SU-DHL-6 (cell line): ENCODE measurements at regions not wholly inside any gene's neighbourhood (a gene's known extent, or its start where the extent isn't known, plus 50 kb on each side); places are given as distances from the start of the nearest gene placed in this dataset.

ENCODE experiments used
- H2AFZ ChIP-seq: fragments of 200-600 bp; sonication (generic); 2 replicates; pipeline ENCODE4 v1.6.1; 2014; ENCODE audit warnings: low read depth, mild to moderate bottlenecking, moderate library complexity, mixed read lengths, antibody characterized with exemption, low read length; ENCODE audit not compliant: severe bottlenecking
- H3F3A ChIP-seq: fragments of 200-600 bp; shearing (Covaris generic); 2 replicates; pipeline ENCODE4 v1.6.0; 2016; ENCODE audit warnings: antibody characterized with exemption, mild to moderate bottlenecking; ENCODE audit not compliant: insufficient read depth
- H3K27ac ChIP-seq: fragments of 200-600 bp; sonication (generic); 2 replicates; pipeline ENCODE4 v1.5.1; 2016; ENCODE audit warnings: low read depth, mild to moderate bottlenecking, low read length, moderate library complexity, mixed read lengths
- H3K27me3 ChIP-seq: fragments of 200-600 bp; sonication (generic), shearing (Covaris generic); 2 replicates; pipeline ENCODE4 v1.6.0; 2014; ENCODE audit warnings: mild to moderate bottlenecking, low read length
- H3K36me3 ChIP-seq: fragments of 200-600 bp; sonication (generic); 2 replicates; pipeline ENCODE4 v1.6.1; 2014; ENCODE audit warnings: mild to moderate bottlenecking, low read length, mixed read lengths
- H3K4me2 ChIP-seq: fragments of 300-600, 200-600 bp; shearing (Covaris generic), sonication (generic); 2 replicates; pipeline ENCODE4 v1.6.0; 2014; ENCODE audit warnings: low read length, low read depth, mild to moderate bottlenecking; ENCODE audit not compliant: poor library complexity, severe bottlenecking
- H3K4me3 ChIP-seq: fragments of 200-600 bp; sonication (generic); 2 replicates; pipeline ENCODE4 v1.5.1; 2014; ENCODE audit warnings: antibody characterized with exemption, low read length, mild to moderate bottlenecking, mixed read lengths; ENCODE audit not compliant: insufficient read depth, poor library complexity, severe bottlenecking
- H3K79me2 ChIP-seq: fragments of 200-600 bp; sonication (generic); 2 replicates; pipeline ENCODE4 v1.6.1; 2014; ENCODE audit warnings: mild to moderate bottlenecking, low read length, moderate library complexity; ENCODE audit not compliant: insufficient read depth
- H3K9ac ChIP-seq: fragments of 200-600 bp; sonication (generic); 2 replicates; pipeline ENCODE4 v1.7.0; 2014; ENCODE audit warnings: mild to moderate bottlenecking, low read length
- H3K9me2 ChIP-seq: fragments of 200-600 bp; sonication (generic); replicated peaks from 2 replicates; pipeline ENCODE4 v1.6.1; 2014; ENCODE audit warnings: low read length; ENCODE audit not compliant: insufficient read depth
- H3K9me3 ChIP-seq: fragments of 200-600 bp; sonication (generic); 2 replicates; pipeline ENCODE4 v1.6.1; 2014; ENCODE audit warnings: low read length, mixed read lengths; ENCODE audit not compliant: insufficient read depth
- H4K20me1 ChIP-seq: fragments of 200-600 bp; sonication (generic); 2 replicates; pipeline ENCODE4 v1.6.1; 2014; ENCODE audit warnings: low read depth, mild to moderate bottlenecking, antibody characterized with exemption, low read length, moderate library complexity, mixed read lengths
- CTCF ChIP-seq: fragments of 200-600 bp; sonication (generic); IDR thresholded peaks from one replicate; pipeline ENCODE4 v1.5.1; 2017; ENCODE audit warnings: antibody characterized with exemption, mild to moderate bottlenecking, low read length, moderate library complexity; ENCODE audit not compliant: insufficient read depth, poor library complexity, severe bottlenecking
- EZH2phosphoT487 ChIP-seq: fragments of 200-600 bp; sonication (generic), shearing (Covaris generic); conservative IDR thresholded peaks from 2 replicates; pipeline ENCODE4 v1.6.1; 2018; ENCODE audit warnings: mild to moderate bottlenecking, antibody characterized with exemption, low read length, moderate library complexity, mixed read lengths

- Histone ChIP-seq H4K20me1 (no peaks in the 10 kb centered on the region), H3K9me2 (no peaks in the 10 kb centered on the region; the same call in 1 of the 2 replicates), H3F3A (no peaks in the 10 kb centered on the region), H3K9ac (no peak overlapping the region), H3K27ac (no peak overlapping the region), H3K4me3 (no peak overlapping the region), H3K36me3 (no peaks in the 10 kb centered on the region), H3K27me3 (no peaks in the 10 kb centered on the region), H3K79me2 (no peaks in the 10 kb centered on the region), H3K4me2 (no peak overlapping the region), H3K9me3 (no peaks in the 10 kb centered on the region), H2AFZ (no peak overlapping the region)
- TF ChIP-seq EZH2phosphoT487 = no peak
- no peak for TF ChIP-seq CTCF
Observed at GRCh38 chr16:63928421-63928820, 1193.4 kb downstream of the CDH11 start.

- Histone ChIP-seq H3K9me3 (no peaks in the 10 kb centered on the region), H3K9ac (no peak overlapping the region), H3K4me2 (no peak overlapping the region), H2AFZ (no peak overlapping the region), H3K79me2 (no peaks in the 10 kb centered on the region), H3F3A (no peaks in the 10 kb centered on the region), H3K4me3 (no peak overlapping the region), H4K20me1 (no peaks in the 10 kb centered on the region), H3K36me3 (no peaks in the 10 kb centered on the region), H3K27me3 (no peaks in the 10 kb centered on the region), H3K27ac (no peak overlapping the region), H3K9me2 (no peaks in the 10 kb centered on the region; the same call in 1 of the 2 replicates)
- no peak for TF ChIP-seq CTCF
- no peak for TF ChIP-seq EZH2phosphoT487
Observed at GRCh38 chr16:63925221-63925620, 1196.6 kb downstream of the CDH11 start.

GRCh38 chr16:63922560-63922959 lies 1199.3 kb downstream of the CDH11 start:
- Histone ChIP-seq H3K9me3 (no peaks in the 10 kb centered on the region), H2AFZ (no peak overlapping the region), H3K36me3 (no peaks in the 10 kb centered on the region), H3K4me3 (no peak overlapping the region), H3K27ac (no peak overlapping the region), H3K79me2 (no peaks in the 10 kb centered on the region), H3K9me2 (no peaks in the 10 kb centered on the region), H3K9ac (no peak overlapping the region), H3F3A (no peaks in the 10 kb centered on the region), H4K20me1 (no peaks in the 10 kb centered on the region), H3K27me3 (no peaks in the 10 kb centered on the region), H3K4me2 (no peak overlapping the region)
- TF ChIP-seq CTCF (no peak), EZH2phosphoT487 (no peak)
